ENCODE measurements at regions not wholly inside any gene's neighbourhood (a gene's known extent, or its start where the extent isn't known, plus 50 kb on each side); places are given as distances from the start of the nearest gene placed in this dataset.

DNA sequence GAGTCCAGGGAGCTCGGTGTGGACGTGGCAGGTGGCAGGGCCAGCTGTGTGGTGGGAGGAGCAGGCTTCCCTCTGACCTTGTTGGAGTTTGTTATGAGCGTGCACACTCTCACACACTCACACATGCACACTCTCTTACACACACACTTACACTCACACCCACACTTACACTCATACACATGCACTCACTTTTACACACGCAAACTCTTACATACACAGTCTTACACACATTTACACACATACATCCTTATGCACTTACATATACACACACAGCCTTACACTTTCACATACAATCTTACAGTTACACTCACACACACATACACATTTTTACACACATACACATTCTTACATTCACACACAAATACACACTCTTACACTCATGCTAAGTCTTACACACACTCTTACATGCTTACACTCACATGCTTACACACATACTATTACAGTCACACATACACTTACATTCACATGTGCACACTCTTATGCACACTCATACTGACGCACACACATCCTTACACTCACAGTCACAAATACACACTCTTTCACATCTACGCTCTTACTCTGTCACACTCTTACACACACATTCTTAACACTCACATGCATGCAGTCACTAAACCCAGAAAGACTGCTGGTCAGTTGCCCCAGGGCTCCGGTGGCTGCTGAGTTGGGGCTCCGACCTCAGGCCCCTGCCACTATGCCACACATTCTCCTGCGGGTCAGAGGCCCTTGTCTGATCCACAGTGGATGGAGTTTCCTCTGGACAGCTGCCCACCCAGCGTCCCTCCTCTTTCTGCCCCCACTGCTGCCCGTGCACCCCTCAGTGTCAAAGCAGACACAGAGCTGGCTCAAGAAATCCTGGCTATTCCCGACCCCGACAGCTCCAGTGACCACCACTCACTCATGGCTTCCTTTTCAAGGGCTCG is 95.8 kb downstream of the ADRA2C start:
- no peak for ATAC-seq
- no peak for TF ChIP-seq ZNF8 (CRISPR knock-in tag; IDR thresholded peaks at IDR 0.05)
- no peak for TF ChIP-seq BACH2 (CRISPR knock-in tag; IDR thresholded peaks at IDR 0.05; ENCODE audit: borderline replicate concordance)
- no peak for TF ChIP-seq CSDC2 (CRISPR knock-in tag; IDR thresholded peaks at IDR 0.05)
- no peak for TF ChIP-seq ZFP3 (CRISPR knock-in tag; IDR thresholded peaks at IDR 0.05)
- TF ChIP-seq, protein P1, sequence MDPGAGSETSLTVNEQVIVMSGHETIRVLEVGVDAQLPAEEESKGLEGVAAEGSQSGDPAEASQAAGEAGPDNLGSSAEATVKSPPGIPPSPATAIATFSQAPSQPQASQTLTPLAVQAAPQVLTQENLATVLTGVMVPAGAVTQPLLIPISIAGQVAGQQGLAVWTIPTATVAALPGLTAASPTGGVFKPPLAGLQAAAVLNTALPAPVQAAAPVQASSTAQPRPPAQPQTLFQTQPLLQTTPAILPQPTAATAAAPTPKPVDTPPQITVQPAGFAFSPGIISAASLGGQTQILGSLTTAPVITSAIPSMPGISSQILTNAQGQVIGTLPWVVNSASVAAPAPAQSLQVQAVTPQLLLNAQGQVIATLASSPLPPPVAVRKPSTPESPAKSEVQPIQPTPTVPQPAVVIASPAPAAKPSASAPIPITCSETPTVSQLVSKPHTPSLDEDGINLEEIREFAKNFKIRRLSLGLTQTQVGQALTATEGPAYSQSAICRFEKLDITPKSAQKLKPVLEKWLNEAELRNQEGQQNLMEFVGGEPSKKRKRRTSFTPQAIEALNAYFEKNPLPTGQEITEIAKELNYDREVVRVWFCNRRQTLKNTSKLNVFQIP (CRISPR knock-in tag; IDR thresholded peaks at IDR 0.05; ENCODE audit: borderline replicate concordance, low read depth), result no peak
- no peak for TF ChIP-seq ZNF70 (CRISPR knock-in tag; IDR thresholded peaks at IDR 0.05)
- TF ChIP-seq ZFP30 (CRISPR knock-in tag; IDR thresholded peaks at IDR 0.05), result no peak
- no peak for TF ChIP-seq ISL1 (CRISPR knock-in tag; IDR thresholded peaks at IDR 0.05)
- no peak for TF ChIP-seq SNAI2 (CRISPR knock-in tag; IDR thresholded peaks at IDR 0.05)
- TF ChIP-seq TCF4 (CRISPR knock-in tag; IDR thresholded peaks at IDR 0.05; ENCODE audit: borderline replicate concordance), result no peak
- TF ChIP-seq, protein P2, sequence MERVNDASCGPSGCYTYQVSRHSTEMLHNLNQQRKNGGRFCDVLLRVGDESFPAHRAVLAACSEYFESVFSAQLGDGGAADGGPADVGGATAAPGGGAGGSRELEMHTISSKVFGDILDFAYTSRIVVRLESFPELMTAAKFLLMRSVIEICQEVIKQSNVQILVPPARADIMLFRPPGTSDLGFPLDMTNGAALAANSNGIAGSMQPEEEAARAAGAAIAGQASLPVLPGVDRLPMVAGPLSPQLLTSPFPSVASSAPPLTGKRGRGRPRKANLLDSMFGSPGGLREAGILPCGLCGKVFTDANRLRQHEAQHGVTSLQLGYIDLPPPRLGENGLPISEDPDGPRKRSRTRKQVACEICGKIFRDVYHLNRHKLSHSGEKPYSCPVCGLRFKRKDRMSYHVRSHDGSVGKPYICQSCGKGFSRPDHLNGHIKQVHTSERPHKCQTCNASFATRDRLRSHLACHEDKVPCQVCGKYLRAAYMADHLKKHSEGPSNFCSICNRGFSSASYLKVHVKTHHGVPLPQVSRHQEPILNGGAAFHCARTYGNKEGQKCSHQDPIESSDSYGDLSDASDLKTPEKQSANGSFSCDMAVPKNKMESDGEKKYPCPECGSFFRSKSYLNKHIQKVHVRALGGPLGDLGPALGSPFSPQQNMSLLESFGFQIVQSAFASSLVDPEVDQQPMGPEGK (CRISPR knock-in tag; IDR thresholded peaks at IDR 0.05; ENCODE audit: borderline replicate concordance), result no peak

DNA sequence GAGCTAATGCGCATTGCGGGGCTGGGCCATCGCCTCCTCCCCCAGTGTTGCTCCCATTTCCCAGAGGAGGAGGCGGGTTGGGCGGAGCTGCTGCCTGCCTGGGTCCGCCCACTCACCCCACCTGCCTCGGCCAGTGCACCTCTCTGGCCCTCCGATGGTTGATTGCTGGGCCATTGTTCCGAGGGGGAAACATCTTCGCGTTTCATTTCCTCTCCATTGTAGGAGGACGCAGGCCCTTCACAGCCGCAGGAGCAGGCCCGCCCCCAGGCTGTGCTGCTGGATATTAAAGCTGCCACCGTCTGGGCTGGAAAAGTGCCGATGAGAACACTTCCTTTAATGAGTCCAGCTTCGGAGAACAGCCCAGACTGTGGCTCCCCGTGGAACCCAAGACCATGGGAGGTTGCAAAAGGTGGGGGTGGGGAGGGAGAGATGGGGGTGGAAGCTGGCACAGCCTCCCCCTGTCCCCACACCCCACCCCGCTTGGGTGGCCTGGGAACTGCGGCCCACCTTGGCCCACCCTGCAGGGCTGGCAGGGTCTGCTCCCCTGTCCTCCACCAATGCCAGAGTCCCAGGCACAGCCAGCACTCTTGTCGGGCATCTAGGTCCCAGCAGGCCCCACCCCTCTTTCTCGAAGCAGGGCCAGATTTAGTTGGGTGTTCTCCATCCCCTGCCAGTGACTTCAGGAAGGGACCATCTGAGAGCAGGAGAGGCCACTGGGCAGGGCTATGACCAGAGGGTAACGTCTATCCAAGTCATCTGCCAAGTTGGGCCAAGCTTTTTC is 96.6 kb downstream of the ADRA2C start:
- no peak for ATAC-seq
- no peak for TF ChIP-seq ZNF565 (CRISPR knock-in tag; conservative IDR thresholded peaks at IDR 0.05; ENCODE audit: low read depth)
- TF ChIP-seq TCF4 (CRISPR knock-in tag; IDR thresholded peaks at IDR 0.05; ENCODE audit: borderline replicate concordance), result no peak
- no peak for TF ChIP-seq CSDC2 (CRISPR knock-in tag; IDR thresholded peaks at IDR 0.05)
- no peak for TF ChIP-seq ZFP30 (CRISPR knock-in tag; IDR thresholded peaks at IDR 0.05)
- TF ChIP-seq, protein P3, sequence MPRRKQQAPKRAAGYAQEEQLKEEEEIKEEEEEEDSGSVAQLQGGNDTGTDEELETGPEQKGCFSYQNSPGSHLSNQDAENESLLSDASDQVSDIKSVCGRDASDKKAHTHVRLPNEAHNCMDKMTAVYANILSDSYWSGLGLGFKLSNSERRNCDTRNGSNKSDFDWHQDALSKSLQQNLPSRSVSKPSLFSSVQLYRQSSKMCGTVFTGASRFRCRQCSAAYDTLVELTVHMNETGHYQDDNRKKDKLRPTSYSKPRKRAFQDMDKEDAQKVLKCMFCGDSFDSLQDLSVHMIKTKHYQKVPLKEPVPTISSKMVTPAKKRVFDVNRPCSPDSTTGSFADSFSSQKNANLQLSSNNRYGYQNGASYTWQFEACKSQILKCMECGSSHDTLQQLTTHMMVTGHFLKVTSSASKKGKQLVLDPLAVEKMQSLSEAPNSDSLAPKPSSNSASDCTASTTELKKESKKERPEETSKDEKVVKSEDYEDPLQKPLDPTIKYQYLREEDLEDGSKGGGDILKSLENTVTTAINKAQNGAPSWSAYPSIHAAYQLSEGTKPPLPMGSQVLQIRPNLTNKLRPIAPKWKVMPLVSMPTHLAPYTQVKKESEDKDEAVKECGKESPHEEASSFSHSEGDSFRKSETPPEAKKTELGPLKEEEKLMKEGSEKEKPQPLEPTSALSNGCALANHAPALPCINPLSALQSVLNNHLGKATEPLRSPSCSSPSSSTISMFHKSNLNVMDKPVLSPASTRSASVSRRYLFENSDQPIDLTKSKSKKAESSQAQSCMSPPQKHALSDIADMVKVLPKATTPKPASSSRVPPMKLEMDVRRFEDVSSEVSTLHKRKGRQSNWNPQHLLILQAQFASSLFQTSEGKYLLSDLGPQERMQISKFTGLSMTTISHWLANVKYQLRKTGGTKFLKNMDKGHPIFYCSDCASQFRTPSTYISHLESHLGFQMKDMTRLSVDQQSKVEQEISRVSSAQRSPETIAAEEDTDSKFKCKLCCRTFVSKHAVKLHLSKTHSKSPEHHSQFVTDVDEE (CRISPR knock-in tag; IDR thresholded peaks at IDR 0.05), result no peak
- TF ChIP-seq GLIS3 (CRISPR knock-in tag; IDR thresholded peaks at IDR 0.05), result no peak
- no peak for TF ChIP-seq OSR1 (CRISPR knock-in tag; IDR thresholded peaks at IDR 0.05)
- no peak for TF ChIP-seq PPARA (CRISPR knock-in tag; IDR thresholded peaks at IDR 0.05; ENCODE audit: borderline replicate concordance)
- TF ChIP-seq ZFP3 (CRISPR knock-in tag; IDR thresholded peaks at IDR 0.05), result no peak

DNA sequence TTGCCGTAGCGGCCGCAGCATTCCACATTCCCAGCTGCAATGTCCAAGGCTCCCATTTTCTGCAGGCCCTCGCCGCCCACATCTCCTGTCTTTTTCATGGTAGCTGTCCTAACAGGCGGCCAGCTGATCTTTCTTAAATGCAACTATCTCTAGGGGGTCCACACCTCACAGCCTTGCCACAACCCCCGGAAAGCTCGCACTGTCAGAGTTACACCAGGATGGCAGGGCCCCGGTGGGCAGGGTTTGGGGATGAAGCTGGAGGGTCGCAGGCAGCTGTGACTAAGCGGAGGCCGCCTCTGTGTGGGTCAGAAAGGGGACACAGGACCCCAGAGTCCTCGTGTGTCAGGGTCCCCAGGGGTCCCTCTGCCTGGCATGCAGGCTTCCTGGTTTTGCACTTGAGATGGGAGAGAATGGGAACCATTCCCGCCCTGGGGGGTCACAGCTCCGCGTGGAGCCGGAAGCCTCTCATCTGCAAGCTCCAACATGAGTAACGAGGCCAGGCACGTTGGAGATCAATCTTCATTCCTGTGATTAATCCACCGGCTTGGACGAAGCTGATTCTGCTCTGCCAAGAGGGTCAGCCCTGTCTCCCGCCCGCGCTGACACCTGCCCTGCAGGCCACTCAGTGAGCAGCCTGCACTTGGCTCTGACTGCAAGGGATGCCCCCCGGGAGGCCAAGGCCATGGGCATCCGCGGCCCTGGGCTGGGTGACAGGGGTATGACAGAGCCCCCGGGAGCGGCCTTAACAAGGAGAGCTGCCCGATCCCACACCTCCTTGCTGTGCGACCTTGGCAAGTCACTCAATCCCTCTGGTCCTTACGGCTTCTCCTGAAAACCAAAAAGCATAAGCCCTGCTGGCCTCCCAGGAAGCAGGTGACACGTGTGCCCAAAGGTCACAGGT is 97.9 kb downstream of the ADRA2C start:
- no peak for ATAC-seq
- TF ChIP-seq, protein P4, sequence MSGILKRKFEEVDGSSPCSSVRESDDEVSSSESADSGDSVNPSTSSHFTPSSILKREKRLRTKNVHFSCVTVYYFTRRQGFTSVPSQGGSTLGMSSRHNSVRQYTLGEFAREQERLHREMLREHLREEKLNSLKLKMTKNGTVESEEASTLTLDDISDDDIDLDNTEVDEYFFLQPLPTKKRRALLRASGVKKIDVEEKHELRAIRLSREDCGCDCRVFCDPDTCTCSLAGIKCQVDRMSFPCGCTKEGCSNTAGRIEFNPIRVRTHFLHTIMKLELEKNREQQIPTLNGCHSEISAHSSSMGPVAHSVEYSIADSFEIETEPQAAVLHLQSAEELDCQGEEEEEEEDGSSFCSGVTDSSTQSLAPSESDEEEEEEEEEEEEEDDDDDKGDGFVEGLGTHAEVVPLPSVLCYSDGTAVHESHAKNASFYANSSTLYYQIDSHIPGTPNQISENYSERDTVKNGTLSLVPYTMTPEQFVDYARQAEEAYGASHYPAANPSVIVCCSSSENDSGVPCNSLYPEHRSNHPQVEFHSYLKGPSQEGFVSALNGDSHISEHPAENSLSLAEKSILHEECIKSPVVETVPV (CRISPR knock-in tag; IDR thresholded peaks at IDR 0.05), result no peak
- no peak for TF ChIP-seq CSDC2 (CRISPR knock-in tag; IDR thresholded peaks at IDR 0.05)
- TF ChIP-seq ZNF70 (CRISPR knock-in tag; IDR thresholded peaks at IDR 0.05), result no peak
- no peak for TF ChIP-seq ZC3H10 (CRISPR knock-in tag; IDR thresholded peaks at IDR 0.05)
- TF ChIP-seq TCF4 (CRISPR knock-in tag; IDR thresholded peaks at IDR 0.05; ENCODE audit: borderline replicate concordance), result no peak
- TF ChIP-seq GLIS3 (CRISPR knock-in tag; IDR thresholded peaks at IDR 0.05), result no peak
- TF ChIP-seq ARNTL (CRISPR knock-in tag; IDR thresholded peaks at IDR 0.05; ENCODE audit: borderline replicate concordance, low read depth), result no peak
- no peak for TF ChIP-seq PPARA (CRISPR knock-in tag; IDR thresholded peaks at IDR 0.05; ENCODE audit: borderline replicate concordance)
- no peak for TF ChIP-seq OSR1 (CRISPR knock-in tag; IDR thresholded peaks at IDR 0.05)
- TF ChIP-seq, protein P5, sequence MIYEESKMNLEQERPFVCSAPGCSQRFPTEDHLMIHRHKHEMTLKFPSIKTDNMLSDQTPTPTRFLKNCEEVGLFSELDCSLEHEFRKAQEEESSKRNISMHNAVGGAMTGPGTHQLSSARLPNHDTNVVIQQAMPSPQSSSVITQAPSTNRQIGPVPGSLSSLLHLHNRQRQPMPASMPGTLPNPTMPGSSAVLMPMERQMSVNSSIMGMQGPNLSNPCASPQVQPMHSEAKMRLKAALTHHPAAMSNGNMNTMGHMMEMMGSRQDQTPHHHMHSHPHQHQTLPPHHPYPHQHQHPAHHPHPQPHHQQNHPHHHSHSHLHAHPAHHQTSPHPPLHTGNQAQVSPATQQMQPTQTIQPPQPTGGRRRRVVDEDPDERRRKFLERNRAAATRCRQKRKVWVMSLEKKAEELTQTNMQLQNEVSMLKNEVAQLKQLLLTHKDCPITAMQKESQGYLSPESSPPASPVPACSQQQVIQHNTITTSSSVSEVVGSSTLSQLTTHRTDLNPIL (CRISPR knock-in tag; IDR thresholded peaks at IDR 0.05; ENCODE audit: low read depth), result no peak
- TF ChIP-seq BACH2 (CRISPR knock-in tag; IDR thresholded peaks at IDR 0.05; ENCODE audit: borderline replicate concordance), result no peak
- TF ChIP-seq TOX (CRISPR knock-in tag; IDR thresholded peaks at IDR 0.05; ENCODE audit: borderline replicate concordance), result no peak
- no peak for TF ChIP-seq ZFP3 (CRISPR knock-in tag; IDR thresholded peaks at IDR 0.05)
- TF ChIP-seq ZNF8 (CRISPR knock-in tag; IDR thresholded peaks at IDR 0.05), result no peak
- no peak for TF ChIP-seq ESRRG (CRISPR knock-in tag; IDR thresholded peaks at IDR 0.05)
- TF ChIP-seq, protein P1 (CRISPR knock-in tag; IDR thresholded peaks at IDR 0.05; ENCODE audit: borderline replicate concordance, low read depth), result no peak
- no peak for TF ChIP-seq ZNF565 (CRISPR knock-in tag; conservative IDR thresholded peaks at IDR 0.05; ENCODE audit: low read depth)
